H1 (cell line): ENCODE measurements at regions not wholly inside any gene's neighbourhood (a gene's known extent, or its start where the extent isn't known, plus 50 kb on each side); places are given as distances from the start of the nearest gene placed in this dataset.

ENCODE experiments used
- ASH2L ChIP-seq: fragments of 200-600, 300-600 bp; sonication (generic); IDR thresholded peaks from one replicate; pipeline ENCODE4 v1.7.1; 2017; ENCODE audit warnings: low read length
- JUND ChIP-seq: IDR thresholded peaks from 2 replicates; pipeline ENCODE4 v1.6.1; 2011; ENCODE audit warnings: mild to moderate bottlenecking, improper control_type of control experiment, low read length
- SP1 ChIP-seq: IDR thresholded peaks from 2 replicates; pipeline ENCODE4 v1.6.1; 2011; ENCODE audit warnings: low read depth, low read length
- SUZ12 ChIP-seq: fragments of 200-600 bp; sonication (generic); IDR thresholded peaks from 2 replicates; pipeline ENCODE4 v1.6.1; 2012; ENCODE audit warnings: mild to moderate bottlenecking, inconsistent platforms, low read length, moderate library complexity, mixed read lengths
- TF ChIP-seq, protein P1 (sequence below): fragments of 300-600 bp; sonication (generic); IDR thresholded peaks from 2 replicates; pipeline ENCODE4 v1.7.1; 2012; ENCODE audit warnings: low read length, moderate library complexity, mild to moderate bottlenecking, inconsistent platforms; ENCODE audit not compliant: insufficient replicate concordance

GRCh38 chr14:56896922-56897321 lies 86.6 kb upstream of the OTX2 start (continued):
- TF ChIP-seq, protein P1, sequence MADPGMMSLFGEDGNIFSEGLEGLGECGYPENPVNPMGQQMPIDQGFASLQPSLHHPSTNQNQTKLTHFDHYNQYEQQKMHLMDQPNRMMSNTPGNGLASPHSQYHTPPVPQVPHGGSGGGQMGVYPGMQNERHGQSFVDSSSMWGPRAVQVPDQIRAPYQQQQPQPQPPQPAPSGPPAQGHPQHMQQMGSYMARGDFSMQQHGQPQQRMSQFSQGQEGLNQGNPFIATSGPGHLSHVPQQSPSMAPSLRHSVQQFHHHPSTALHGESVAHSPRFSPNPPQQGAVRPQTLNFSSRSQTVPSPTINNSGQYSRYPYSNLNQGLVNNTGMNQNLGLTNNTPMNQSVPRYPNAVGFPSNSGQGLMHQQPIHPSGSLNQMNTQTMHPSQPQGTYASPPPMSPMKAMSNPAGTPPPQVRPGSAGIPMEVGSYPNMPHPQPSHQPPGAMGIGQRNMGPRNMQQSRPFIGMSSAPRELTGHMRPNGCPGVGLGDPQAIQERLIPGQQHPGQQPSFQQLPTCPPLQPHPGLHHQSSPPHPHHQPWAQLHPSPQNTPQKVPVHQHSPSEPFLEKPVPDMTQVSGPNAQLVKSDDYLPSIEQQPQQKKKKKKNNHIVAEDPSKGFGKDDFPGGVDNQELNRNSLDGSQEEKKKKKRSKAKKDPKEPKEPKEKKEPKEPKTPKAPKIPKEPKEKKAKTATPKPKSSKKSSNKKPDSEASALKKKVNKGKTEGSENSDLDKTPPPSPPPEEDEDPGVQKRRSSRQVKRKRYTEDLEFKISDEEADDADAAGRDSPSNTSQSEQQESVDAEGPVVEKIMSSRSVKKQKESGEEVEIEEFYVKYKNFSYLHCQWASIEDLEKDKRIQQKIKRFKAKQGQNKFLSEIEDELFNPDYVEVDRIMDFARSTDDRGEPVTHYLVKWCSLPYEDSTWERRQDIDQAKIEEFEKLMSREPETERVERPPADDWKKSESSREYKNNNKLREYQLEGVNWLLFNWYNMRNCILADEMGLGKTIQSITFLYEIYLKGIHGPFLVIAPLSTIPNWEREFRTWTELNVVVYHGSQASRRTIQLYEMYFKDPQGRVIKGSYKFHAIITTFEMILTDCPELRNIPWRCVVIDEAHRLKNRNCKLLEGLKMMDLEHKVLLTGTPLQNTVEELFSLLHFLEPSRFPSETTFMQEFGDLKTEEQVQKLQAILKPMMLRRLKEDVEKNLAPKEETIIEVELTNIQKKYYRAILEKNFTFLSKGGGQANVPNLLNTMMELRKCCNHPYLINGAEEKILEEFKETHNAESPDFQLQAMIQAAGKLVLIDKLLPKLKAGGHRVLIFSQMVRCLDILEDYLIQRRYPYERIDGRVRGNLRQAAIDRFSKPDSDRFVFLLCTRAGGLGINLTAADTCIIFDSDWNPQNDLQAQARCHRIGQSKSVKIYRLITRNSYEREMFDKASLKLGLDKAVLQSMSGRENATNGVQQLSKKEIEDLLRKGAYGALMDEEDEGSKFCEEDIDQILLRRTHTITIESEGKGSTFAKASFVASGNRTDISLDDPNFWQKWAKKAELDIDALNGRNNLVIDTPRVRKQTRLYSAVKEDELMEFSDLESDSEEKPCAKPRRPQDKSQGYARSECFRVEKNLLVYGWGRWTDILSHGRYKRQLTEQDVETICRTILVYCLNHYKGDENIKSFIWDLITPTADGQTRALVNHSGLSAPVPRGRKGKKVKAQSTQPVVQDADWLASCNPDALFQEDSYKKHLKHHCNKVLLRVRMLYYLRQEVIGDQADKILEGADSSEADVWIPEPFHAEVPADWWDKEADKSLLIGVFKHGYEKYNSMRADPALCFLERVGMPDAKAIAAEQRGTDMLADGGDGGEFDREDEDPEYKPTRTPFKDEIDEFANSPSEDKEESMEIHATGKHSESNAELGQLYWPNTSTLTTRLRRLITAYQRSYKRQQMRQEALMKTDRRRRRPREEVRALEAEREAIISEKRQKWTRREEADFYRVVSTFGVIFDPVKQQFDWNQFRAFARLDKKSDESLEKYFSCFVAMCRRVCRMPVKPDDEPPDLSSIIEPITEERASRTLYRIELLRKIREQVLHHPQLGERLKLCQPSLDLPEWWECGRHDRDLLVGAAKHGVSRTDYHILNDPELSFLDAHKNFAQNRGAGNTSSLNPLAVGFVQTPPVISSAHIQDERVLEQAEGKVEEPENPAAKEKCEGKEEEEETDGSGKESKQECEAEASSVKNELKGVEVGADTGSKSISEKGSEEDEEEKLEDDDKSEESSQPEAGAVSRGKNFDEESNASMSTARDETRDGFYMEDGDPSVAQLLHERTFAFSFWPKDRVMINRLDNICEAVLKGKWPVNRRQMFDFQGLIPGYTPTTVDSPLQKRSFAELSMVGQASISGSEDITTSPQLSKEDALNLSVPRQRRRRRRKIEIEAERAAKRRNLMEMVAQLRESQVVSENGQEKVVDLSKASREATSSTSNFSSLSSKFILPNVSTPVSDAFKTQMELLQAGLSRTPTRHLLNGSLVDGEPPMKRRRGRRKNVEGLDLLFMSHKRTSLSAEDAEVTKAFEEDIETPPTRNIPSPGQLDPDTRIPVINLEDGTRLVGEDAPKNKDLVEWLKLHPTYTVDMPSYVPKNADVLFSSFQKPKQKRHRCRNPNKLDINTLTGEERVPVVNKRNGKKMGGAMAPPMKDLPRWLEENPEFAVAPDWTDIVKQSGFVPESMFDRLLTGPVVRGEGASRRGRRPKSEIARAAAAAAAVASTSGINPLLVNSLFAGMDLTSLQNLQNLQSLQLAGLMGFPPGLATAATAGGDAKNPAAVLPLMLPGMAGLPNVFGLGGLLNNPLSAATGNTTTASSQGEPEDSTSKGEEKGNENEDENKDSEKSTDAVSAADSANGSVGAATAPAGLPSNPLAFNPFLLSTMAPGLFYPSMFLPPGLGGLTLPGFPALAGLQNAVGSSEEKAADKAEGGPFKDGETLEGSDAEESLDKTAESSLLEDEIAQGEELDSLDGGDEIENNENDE: peak; percentile 83
- peak; percentile 85 for TF ChIP-seq SP1
- peak; percentile 32; the same call in 1 of the 2 replicates for TF ChIP-seq JUND
- peak; percentile 85 for TF ChIP-seq ASH2L
- TF ChIP-seq SUZ12: no peak
